Fibroblast of pulmonary artery (primary cell): ENCODE measurements at regions not wholly inside any gene's neighbourhood (a gene's known extent, or its start where the extent isn't known, plus 50 kb on each side); places are given as distances from the start of the nearest gene placed in this dataset.

Source experiments
- DNase-seq: peaks from one replicate; pipeline ENCODE4 v3.0.0-alpha.2; 2010; ENCODE audit warnings: low read depth
- H3K4me3 ChIP-seq: replicated peaks from 2 replicates; pipeline ENCODE4 v1.5.1; 2011; ENCODE audit warnings: low read depth, mild to moderate bottlenecking, control low read depth, low read length, moderate library complexity
- CTCF ChIP-seq: IDR thresholded peaks from 2 replicates; pipeline ENCODE4 v1.5.1; 2011; ENCODE audit warnings: mild to moderate bottlenecking, control low read depth, low read length, inconsistent platforms; ENCODE audit errors: missing control alignments

GRCh38 chr11:70816156-70816678 is 417.9 kb downstream of the CTTN start:
- H3K4me3 ChIP-seq = no peak overlapping the region
- no peak for DNase-seq
- TF ChIP-seq CTCF = no peak

GRCh38 chr11:70818351-70818750 is 420.0 kb downstream of the CTTN start:
- H3K4me3 ChIP-seq = no peak overlapping the region
- TF ChIP-seq CTCF = no peak
- no peak for DNase-seq

GRCh38 chr11:70819022-70819421 is 420.7 kb downstream of the CTTN start:
- TF ChIP-seq CTCF = no peak
- DNase-seq = no peak
- H3K4me3 ChIP-seq = no peak overlapping the region

- TF ChIP-seq CTCF = no peak
- no peak overlapping the region for H3K4me3 ChIP-seq
Measured at GRCh38 chr11:70820311-70820710, 422.0 kb downstream of the CTTN start.

GRCh38 chr11:70820712-70821111 is 422.4 kb downstream of the CTTN start:
- no peak for TF ChIP-seq CTCF
- DNase-seq = no peak
- H3K4me3 ChIP-seq = no peak overlapping the region

More at GRCh38 chr11:70820311-70820710, 422.0 kb downstream of the CTTN start:
- no peak for DNase-seq

GRCh38 chr11:70823771-70824170 is 425.4 kb downstream of the CTTN start:
- H3K4me3 ChIP-seq = no peak overlapping the region
- TF ChIP-seq CTCF = no peak
- DNase-seq = no peak

- TF ChIP-seq CTCF = no peak
- DNase-seq = no peak
- no peak overlapping the region for H3K4me3 ChIP-seq
Measured at GRCh38 chr11:70824605-70825245, 426.4 kb downstream of the CTTN start.
